Osteoblast (primary cell): ENCODE measurements at regions not wholly inside any gene's neighbourhood (a gene's known extent, or its start where the extent isn't known, plus 50 kb on each side); places are given as distances from the start of the nearest gene placed in this dataset.
"Not testable (repeated sequence)": the region's sequence is repeated elsewhere in the genome, so short reads cannot be mapped to it uniquely, and the experiment has no call there.

Experiments
- DNase-seq: peaks from one replicate; pipeline ENCODE4 v3.0.0; 2011; ENCODE audit warnings: low spot score, mixed read lengths; ENCODE audit not compliant: insufficient read length; ENCODE audit errors: missing footprints
- H2AFZ ChIP-seq: 2 replicates; pipeline ENCODE4 v1.6.0; 2011; ENCODE audit warnings: mild to moderate bottlenecking, low read length
- H3K27ac ChIP-seq: 2 replicates; pipeline ENCODE4 v1.5.1; 2011; ENCODE audit warnings: mild to moderate bottlenecking, low read depth, low read length, moderate library complexity
- H3K27me3 ChIP-seq: 2 replicates; pipeline ENCODE4 v1.6.0; 2012; ENCODE audit warnings: mild to moderate bottlenecking, control low read depth, inconsistent platforms, low read length, moderate library complexity; ENCODE audit not compliant: insufficient read depth
- H3K36me3 ChIP-seq: 2 replicates; pipeline ENCODE4 v1.5.1; 2011; ENCODE audit warnings: mild to moderate bottlenecking, low read length, control low read depth, moderate library complexity; ENCODE audit not compliant: insufficient read depth
- H3K4me1 ChIP-seq: 2 replicates; pipeline ENCODE4 v1.5.1; 2011; ENCODE audit warnings: mild to moderate bottlenecking, low read length, control low read depth, moderate library complexity; ENCODE audit not compliant: insufficient read depth
- H3K4me2 ChIP-seq: 2 replicates; pipeline ENCODE4 v1.6.0; 2011; ENCODE audit warnings: mild to moderate bottlenecking, low read length; ENCODE audit not compliant: insufficient read depth
- H3K4me3 ChIP-seq: fragments of 200-600 bp; sonication (generic); 3 replicates; pipeline ENCODE4 v1.5.1; 2012; ENCODE audit warnings: mild to moderate bottlenecking, low read length, inconsistent platforms; ENCODE audit not compliant: insufficient read depth
- H3K79me2 ChIP-seq: 2 replicates; pipeline ENCODE4 v1.6.0; 2012; ENCODE audit warnings: mild to moderate bottlenecking, low read length, control low read depth, inconsistent platforms; ENCODE audit not compliant: insufficient read depth
- H3K9me3 ChIP-seq: 2 replicates; pipeline ENCODE4 v1.5.1; 2011; ENCODE audit warnings: low read depth, low read length, control low read depth
- H4K20me1 ChIP-seq: 2 replicates; pipeline ENCODE4 v1.6.0; 2012; ENCODE audit warnings: mild to moderate bottlenecking, low read length, control low read depth; ENCODE audit not compliant: insufficient read depth
- TF ChIP-seq, protein P1 (sequence below): IDR thresholded peaks from 2 replicates; pipeline ENCODE4 v1.5.1; 2011; ENCODE audit warnings: mild to moderate bottlenecking, low read depth, low read length, moderate library complexity; ENCODE audit errors: extremely low read depth

DNA sequence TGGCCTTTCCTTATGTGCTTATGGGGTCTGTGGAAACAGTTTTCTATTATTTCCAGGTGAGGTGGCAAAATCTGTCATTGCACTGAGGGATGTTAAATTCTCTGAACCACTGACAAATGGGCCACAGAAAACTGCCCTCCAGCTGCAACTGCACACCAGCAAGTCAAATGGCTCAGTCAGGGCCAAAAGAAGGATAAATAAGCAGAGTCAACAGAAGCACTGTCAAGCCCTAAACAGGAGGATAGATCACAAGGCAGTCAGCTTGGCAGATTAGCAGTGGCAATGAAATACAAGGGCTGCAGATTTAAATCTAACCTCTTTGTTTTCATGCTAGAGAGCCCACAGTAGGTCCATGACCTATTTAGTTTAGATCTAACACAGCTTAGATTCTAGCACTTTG lies 435.6 kb downstream of the ETS1 start:
- no peaks in the 10 kb centered on the region for H3K9me3 ChIP-seq
- DNase-seq, result no peak
- no peak overlapping the region for H3K4me3 ChIP-seq
- TF ChIP-seq, protein P1, sequence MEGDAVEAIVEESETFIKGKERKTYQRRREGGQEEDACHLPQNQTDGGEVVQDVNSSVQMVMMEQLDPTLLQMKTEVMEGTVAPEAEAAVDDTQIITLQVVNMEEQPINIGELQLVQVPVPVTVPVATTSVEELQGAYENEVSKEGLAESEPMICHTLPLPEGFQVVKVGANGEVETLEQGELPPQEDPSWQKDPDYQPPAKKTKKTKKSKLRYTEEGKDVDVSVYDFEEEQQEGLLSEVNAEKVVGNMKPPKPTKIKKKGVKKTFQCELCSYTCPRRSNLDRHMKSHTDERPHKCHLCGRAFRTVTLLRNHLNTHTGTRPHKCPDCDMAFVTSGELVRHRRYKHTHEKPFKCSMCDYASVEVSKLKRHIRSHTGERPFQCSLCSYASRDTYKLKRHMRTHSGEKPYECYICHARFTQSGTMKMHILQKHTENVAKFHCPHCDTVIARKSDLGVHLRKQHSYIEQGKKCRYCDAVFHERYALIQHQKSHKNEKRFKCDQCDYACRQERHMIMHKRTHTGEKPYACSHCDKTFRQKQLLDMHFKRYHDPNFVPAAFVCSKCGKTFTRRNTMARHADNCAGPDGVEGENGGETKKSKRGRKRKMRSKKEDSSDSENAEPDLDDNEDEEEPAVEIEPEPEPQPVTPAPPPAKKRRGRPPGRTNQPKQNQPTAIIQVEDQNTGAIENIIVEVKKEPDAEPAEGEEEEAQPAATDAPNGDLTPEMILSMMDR, result no peak
- no peaks in the 10 kb centered on the region for H3K27me3 ChIP-seq
- no peak overlapping the region for H3K4me2 ChIP-seq
- no peaks in the 10 kb centered on the region for H3K4me1 ChIP-seq
- H3K27ac ChIP-seq, result no peak overlapping the region
- no peaks in the 10 kb centered on the region for H3K79me2 ChIP-seq
- no peak overlapping the region for H2AFZ ChIP-seq
- H4K20me1 ChIP-seq, result no peaks in the 10 kb centered on the region
- H3K36me3 ChIP-seq, result no peaks in the 10 kb centered on the region

DNA sequence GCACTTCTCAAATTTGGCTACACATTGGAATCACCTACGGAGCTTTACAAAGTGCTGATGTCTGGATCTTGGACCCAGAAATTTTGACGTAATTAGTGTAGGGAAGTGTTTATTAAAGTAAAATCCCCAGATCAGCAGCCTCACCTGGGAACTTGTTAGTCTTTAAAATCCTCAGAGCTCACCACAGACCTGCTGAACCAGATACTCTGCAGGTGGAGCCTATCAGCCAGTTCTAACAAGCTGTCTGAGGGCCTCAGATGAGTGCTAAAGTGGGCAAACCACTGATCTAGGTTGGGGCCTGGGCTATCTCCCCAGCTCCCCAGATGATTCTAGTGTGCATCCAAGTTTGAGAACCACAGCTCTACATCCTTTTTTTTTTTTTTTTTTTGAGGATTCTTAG lies 436.0 kb downstream of the ETS1 start:
- Histone ChIP-seq H3K27ac (no peak overlapping the region), H3K79me2 (no peaks in the 10 kb centered on the region), H3K4me3 (no peak overlapping the region), H3K4me2 (no peak overlapping the region), H4K20me1 (no peaks in the 10 kb centered on the region), H2AFZ (no peak overlapping the region), H3K9me3 (no peaks in the 10 kb centered on the region), H3K27me3 (no peaks in the 10 kb centered on the region), H3K4me1 (no peaks in the 10 kb centered on the region), H3K36me3 (no peaks in the 10 kb centered on the region)
- TF ChIP-seq, protein P1, result no peak
- DNase-seq, result no peak

DNA sequence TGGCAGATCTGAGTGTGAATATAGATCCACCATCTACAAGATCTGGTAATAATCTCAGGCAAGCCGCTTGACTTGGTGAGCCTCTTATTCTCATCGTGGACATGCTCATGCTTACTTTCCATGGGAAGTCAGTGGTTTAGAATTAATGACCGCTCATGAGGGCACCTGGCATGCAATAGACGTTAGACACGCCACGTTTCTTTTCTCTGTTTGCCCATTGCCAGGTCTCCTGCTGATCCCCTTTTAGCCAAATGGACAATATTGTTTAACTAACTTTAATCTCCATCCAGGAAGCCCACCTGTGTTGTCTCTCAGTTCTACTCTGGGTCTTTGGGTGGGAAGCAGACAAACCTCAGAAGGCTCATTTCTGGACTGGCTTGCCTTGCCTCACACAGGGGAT lies 439.1 kb downstream of the ETS1 start:
- Histone ChIP-seq H3K9me3 (no peaks in the 10 kb centered on the region), H3K27ac (no peak overlapping the region), H3K27me3 (no peaks in the 10 kb centered on the region), H3K4me1 (no peaks in the 10 kb centered on the region), H3K36me3 (no peaks in the 10 kb centered on the region), H3K4me3 (no peak overlapping the region), H2AFZ (no peak overlapping the region), H3K79me2 (no peaks in the 10 kb centered on the region), H3K4me2 (no peak overlapping the region), H4K20me1 (no peaks in the 10 kb centered on the region)
- TF ChIP-seq, protein P1, result no peak
- no peak for DNase-seq

DNA sequence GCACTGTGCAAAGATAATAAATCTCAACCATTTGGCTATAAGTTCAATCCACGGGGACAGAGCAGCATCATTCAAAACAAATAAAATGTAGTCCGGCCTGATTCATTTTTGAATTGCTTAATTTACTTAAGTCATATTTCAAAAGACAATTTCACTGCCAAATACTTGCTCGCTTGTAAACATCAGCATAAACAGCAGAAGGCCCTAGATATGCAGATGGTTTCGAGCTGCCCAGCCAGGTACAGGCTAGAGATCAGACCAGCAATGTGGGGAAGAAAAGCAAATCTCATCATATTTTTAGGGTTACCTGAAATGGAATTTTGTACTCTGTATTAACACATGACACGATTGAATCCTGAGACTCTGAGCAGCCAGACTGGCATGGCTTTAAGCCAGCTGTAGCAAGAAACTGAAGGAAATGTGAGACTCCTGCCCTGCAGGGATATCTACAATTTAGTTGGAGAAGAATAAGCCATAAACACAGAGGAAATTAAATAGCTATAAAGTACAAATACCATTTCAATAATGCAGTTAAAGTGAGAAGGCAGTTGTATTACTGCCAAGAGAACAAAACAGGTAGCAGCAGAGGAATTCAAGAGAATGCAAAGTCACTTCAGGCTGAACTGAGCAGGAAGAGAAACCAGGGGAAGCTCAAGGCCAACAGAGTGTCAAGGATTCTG lies 440.3 kb downstream of the ETS1 start:
- Histone ChIP-seq H3K27me3 (no peaks in the 10 kb centered on the region), H3K9me3 (no peaks in the 10 kb centered on the region), H3K79me2 (no peaks in the 10 kb centered on the region), H3K27ac (no peak overlapping the region), H4K20me1 (no peaks in the 10 kb centered on the region), H3K4me2 (no peak overlapping the region), H3K36me3 (no peaks in the 10 kb centered on the region), H3K4me1 (no peaks in the 10 kb centered on the region), H3K4me3 (no peak overlapping the region), H2AFZ (no peak overlapping the region)
- TF ChIP-seq, protein P1, result no peak
- peak; percentile 51 for DNase-seq

DNA sequence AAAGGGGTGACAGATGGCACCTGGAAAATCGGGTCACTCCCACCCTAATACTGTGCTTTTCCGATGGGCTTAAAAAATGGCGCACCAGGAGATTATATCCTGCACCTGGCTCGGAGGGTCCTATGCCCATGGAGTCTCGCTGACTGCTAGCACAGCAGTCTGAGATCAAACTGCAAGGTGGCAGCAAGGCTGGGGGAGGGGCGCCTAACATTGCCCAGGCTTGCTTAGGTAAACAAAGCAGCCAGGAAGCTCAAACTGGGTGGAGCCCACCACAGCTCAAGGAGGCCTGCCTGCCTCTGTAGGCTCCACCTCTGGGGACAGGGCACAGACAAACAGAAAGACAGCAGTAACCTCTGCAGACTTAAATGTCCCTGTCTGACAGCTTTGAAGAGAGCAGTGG lies 447.1 kb downstream of the ETS1 start:
- H3K4me1 ChIP-seq, H3K4me2 ChIP-seq, H3K27ac ChIP-seq, H3K27me3 ChIP-seq, H2AFZ ChIP-seq, DNase-seq, H3K4me3 ChIP-seq, H3K36me3 ChIP-seq, H4K20me1 ChIP-seq, H3K9me3 ChIP-seq, H3K79me2 ChIP-seq: not testable (repeated sequence)
